ENCODE measurements at regions not wholly inside any gene's neighbourhood (a gene's known extent, or its start where the extent isn't known, plus 50 kb on each side); places are given as distances from the start of the nearest gene placed in this dataset.

- no peak for TF ChIP-seq CTCF (IDR thresholded peaks at IDR 0.05)
- TF ChIP-seq POLR2A (IDR thresholded peaks at IDR 0.05): no peak
- no peak for TF ChIP-seq EP300 (IDR thresholded peaks at IDR 0.05)
Observed at GRCh38 chr6:71103130-71103529, 146.3 kb upstream of the B3GAT2 start.

Data from tibial nerve (tissue), 4 donors.